ENCODE measurements at regions not wholly inside any gene's neighbourhood (a gene's known extent, or its start where the extent isn't known, plus 50 kb on each side); places are given as distances from the start of the nearest gene placed in this dataset.
"Not testable (repeated sequence)": the region's sequence is repeated elsewhere in the genome, so short reads cannot be mapped to it uniquely, and the experiment has no call there.

DNA sequence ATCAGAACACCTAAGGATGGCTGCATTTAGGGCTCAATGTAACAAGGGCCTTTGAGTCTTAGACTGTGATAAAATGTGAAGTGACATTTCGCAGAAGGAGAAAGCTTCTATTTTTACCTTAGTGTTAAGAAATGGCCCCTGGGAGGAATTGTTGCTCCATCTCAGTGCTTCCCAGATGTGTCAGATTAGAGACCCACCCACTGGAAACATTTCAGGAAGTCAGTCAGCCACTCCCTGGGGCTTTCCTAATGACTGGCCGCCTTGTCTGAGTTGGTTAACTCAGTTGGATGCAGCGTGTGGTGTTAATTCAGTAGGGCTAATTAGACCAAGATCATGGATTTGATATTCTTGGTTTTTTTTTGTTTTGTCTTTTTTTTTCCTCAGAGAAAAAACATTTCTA, 355.9 kb downstream of the PIK3C3 start:
- DNase-seq = no peak
- peaks cover 5% of the 10 kb centered on the region for H3K9me3 ChIP-seq (ENCODE audit: control insufficient read depth, low read length)
- H3K27me3 ChIP-seq (ENCODE audit: control insufficient read depth in 1 of 2, insufficient read depth in 2 of 2, low read length in 1 of 2) = no peaks in the 10 kb centered on the region
- no peak overlapping the region for H3K27ac ChIP-seq (ENCODE audit: low read depth in 1 of 2, low read length in 2 of 2)
- no peak overlapping the region for H3K4me3 ChIP-seq (ENCODE audit: low read length in 2 of 2)
- H3K36me3 ChIP-seq (ENCODE audit: control insufficient read depth in 1 of 2, insufficient read depth in 2 of 2, low read length in 1 of 2) = no peaks in the 10 kb centered on the region
- intact Hi-C loops (cut with DNase I) = no loop called here
- H3K4me1 ChIP-seq (ENCODE audit: control insufficient read depth in 1 of 2, insufficient read depth in 2 of 2, low read length in 2 of 2) = no peaks in the 10 kb centered on the region
- WGBS, 2 donors = 56 to 61% methylated on average over 3 of the region's 3 CpGs
- ATAC-seq (ENCODE audit: low FRiP score) = no peak

DNA sequence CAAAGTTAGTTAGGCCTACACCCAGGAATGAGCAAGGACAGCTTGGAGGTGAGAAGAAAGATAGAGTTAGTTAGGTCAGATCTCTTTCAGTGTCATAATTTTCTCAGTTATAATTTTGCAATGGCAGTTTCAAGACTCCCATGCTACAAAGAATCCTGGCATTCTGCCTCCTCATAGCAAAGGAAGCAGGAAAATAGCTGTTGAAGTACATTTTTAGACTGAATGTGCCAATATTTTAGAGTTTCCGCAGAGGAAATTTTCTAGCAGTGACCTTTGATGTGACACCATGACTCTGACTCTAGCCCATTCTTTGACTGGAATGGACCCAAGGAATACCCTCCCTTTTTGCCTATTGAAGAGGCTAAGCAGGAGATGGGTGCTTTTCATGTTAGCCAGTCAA, 371.7 kb downstream of the PIK3C3 start:
- 5 to 17% methylated on average over 1 of the region's 1 CpG for WGBS, 2 donors
- H3K9me3 ChIP-seq (ENCODE audit: control insufficient read depth, low read length) = peaks cover 4% of the 10 kb centered on the region
- no peaks in the 10 kb centered on the region for H3K36me3 ChIP-seq (ENCODE audit: control insufficient read depth in 1 of 2, insufficient read depth in 2 of 2, low read length in 1 of 2)
- intact Hi-C loops (cut with DNase I) = no loop called here
- ATAC-seq (ENCODE audit: low FRiP score) = no peak
- H3K27me3 ChIP-seq (ENCODE audit: control insufficient read depth in 1 of 2, insufficient read depth in 2 of 2, low read length in 1 of 2) = no peaks in the 10 kb centered on the region
- no peak overlapping the region for H3K27ac ChIP-seq (ENCODE audit: low read depth in 1 of 2, low read length in 2 of 2)
- no peak overlapping the region for H3K4me3 ChIP-seq (ENCODE audit: low read length in 2 of 2)
- DNase-seq = no peak
- no peaks in the 10 kb centered on the region for H3K4me1 ChIP-seq (ENCODE audit: control insufficient read depth in 1 of 2, insufficient read depth in 2 of 2, low read length in 2 of 2)

- Histone ChIP-seq H3K27ac (ENCODE audit: low read depth in 1 of 2, low read length in 2 of 2) (no peak overlapping the region), H3K36me3 (ENCODE audit: control insufficient read depth in 1 of 2, insufficient read depth in 2 of 2, low read length in 1 of 2) (no peaks in the 10 kb centered on the region), H3K9me3 (ENCODE audit: control insufficient read depth, low read length) (peaks cover 4% of the 10 kb centered on the region), H3K4me3 (ENCODE audit: low read length in 2 of 2) (no peak overlapping the region), H3K4me1 (ENCODE audit: control insufficient read depth in 1 of 2, insufficient read depth in 2 of 2, low read length in 2 of 2) (no peaks in the 10 kb centered on the region), H3K27me3 (ENCODE audit: control insufficient read depth in 1 of 2, insufficient read depth in 2 of 2, low read length in 1 of 2) (no peaks in the 10 kb centered on the region)
- intact Hi-C loops (cut with DNase I) = no loop called here
- 45 to 57% methylated on average over 1 of the region's 1 CpG for WGBS, 2 donors
- no peak for DNase-seq
- no peak for ATAC-seq (ENCODE audit: low FRiP score)
Measured at GRCh38 chr18:42328931-42329330, 373.9 kb downstream of the PIK3C3 start.

GRCh38 chr18:42330296-42330695, 375.3 kb downstream of the PIK3C3 start:
- Histone ChIP-seq H3K27me3 (ENCODE audit: control insufficient read depth in 1 of 2, insufficient read depth in 2 of 2, low read length in 1 of 2) (no peaks in the 10 kb centered on the region), H3K36me3 (ENCODE audit: control insufficient read depth in 1 of 2, insufficient read depth in 2 of 2, low read length in 1 of 2) (no peaks in the 10 kb centered on the region), H3K27ac (ENCODE audit: low read depth in 1 of 2, low read length in 2 of 2) (no peak overlapping the region), H3K9me3 (ENCODE audit: control insufficient read depth, low read length) (peaks cover 6% of the 10 kb centered on the region), H3K4me1 (ENCODE audit: control insufficient read depth in 1 of 2, insufficient read depth in 2 of 2, low read length in 2 of 2) (no peaks in the 10 kb centered on the region), H3K4me3 (ENCODE audit: low read length in 2 of 2) (no peak overlapping the region)
- intact Hi-C loops (cut with DNase I) = no loop called here
- DNase-seq (no peak), ATAC-seq (ENCODE audit: low FRiP score) (no peak)
- WGBS, 2 donors = 35 to 42% methylated on average over 3 of the region's 3 CpGs

GRCh38 chr18:42333558-42333957, 378.5 kb downstream of the PIK3C3 start:
- Histone ChIP-seq H3K4me3 (ENCODE audit: low read length in 2 of 2) (no peak overlapping the region), H3K9me3 (ENCODE audit: control insufficient read depth, low read length) (peaks cover 8% of the 10 kb centered on the region), H3K27ac (ENCODE audit: low read depth in 1 of 2, low read length in 2 of 2) (no peak overlapping the region), H3K4me1 (ENCODE audit: control insufficient read depth in 1 of 2, insufficient read depth in 2 of 2, low read length in 2 of 2) (no peaks in the 10 kb centered on the region), H3K36me3 (ENCODE audit: control insufficient read depth in 1 of 2, insufficient read depth in 2 of 2, low read length in 1 of 2) (no peaks in the 10 kb centered on the region), H3K27me3 (ENCODE audit: control insufficient read depth in 1 of 2, insufficient read depth in 2 of 2, low read length in 1 of 2) (no peaks in the 10 kb centered on the region)
- ATAC-seq (ENCODE audit: low FRiP score) = no peak
- WGBS, 2 donors = 73 to 77% methylated on average over 3 of the region's 3 CpGs
- no peak for DNase-seq
- intact Hi-C loops (cut with DNase I) = no loop called here

DNA sequence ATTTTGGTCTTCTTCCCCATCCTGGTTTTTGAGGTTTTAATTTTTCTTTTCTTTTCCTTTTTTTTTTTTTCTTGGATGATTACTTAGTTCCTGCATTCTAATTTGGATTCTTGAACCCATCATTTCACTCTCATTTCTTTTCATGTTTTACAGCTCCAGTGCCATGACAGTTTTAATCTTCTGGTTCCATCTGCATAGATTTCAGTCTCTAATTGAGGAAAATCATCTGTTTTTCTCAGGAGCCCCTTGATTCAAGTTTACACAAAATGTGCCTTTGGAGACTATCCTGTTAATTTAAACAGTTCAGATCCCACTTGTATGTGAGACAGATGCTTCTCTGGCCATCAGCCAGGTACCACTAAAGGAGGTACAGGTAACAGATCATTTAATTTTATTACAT, 379.9 kb downstream of the PIK3C3 start:
- intact Hi-C loops (cut with DNase I) = no loop called here
- ATAC-seq (ENCODE audit: low FRiP score) = no peak
- H3K4me3 ChIP-seq (ENCODE audit: low read length in 2 of 2) = no peak overlapping the region
- H3K27me3 ChIP-seq (ENCODE audit: control insufficient read depth in 1 of 2, insufficient read depth in 2 of 2, low read length in 1 of 2) = no peaks in the 10 kb centered on the region
- H3K36me3 ChIP-seq (ENCODE audit: control insufficient read depth in 1 of 2, insufficient read depth in 2 of 2, low read length in 1 of 2) = no peaks in the 10 kb centered on the region
- H3K4me1 ChIP-seq (ENCODE audit: control insufficient read depth in 1 of 2, insufficient read depth in 2 of 2, low read length in 2 of 2) = no peaks in the 10 kb centered on the region
- peaks cover 8% of the 10 kb centered on the region for H3K9me3 ChIP-seq (ENCODE audit: control insufficient read depth, low read length)
- H3K27ac ChIP-seq (ENCODE audit: low read depth in 1 of 2, low read length in 2 of 2) = no peak overlapping the region
- DNase-seq = no peak

DNA sequence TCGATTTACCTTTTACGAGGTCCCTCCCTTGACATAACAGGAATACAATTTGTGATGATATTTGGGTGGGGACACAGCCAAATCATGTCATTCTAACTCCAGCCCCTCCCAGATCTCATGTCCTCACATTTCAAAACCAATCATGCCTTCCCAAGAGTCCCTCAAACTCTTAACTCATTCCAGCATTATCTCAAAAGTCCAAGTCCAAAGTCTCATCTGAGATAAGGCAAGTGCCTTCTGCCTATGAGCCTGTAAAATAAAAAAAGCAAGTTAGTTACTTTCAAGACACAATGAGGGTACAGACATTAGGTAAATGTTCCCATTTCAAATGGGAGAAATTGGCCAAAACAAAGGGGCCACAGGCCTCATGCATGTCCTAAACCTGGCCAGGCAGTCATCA, 381.1 kb downstream of the PIK3C3 start:
- 45 to 67% methylated on average over 2 of the region's 2 CpGs for WGBS, 2 donors
- intact Hi-C loops (cut with DNase I) = no loop called here
- no peak for ATAC-seq (ENCODE audit: low FRiP score)

GRCh38 chr18:42337337-42337736, 382.3 kb downstream of the PIK3C3 start:
- H3K4me3 ChIP-seq (ENCODE audit: low read length in 2 of 2); ATAC-seq (ENCODE audit: low FRiP score); intact Hi-C loops (cut with DNase I); H3K4me1 ChIP-seq (ENCODE audit: control insufficient read depth in 1 of 2, insufficient read depth in 2 of 2, low read length in 2 of 2); H3K27ac ChIP-seq (ENCODE audit: low read depth in 1 of 2, low read length in 2 of 2); H3K27me3 ChIP-seq (ENCODE audit: control insufficient read depth in 1 of 2, insufficient read depth in 2 of 2, low read length in 1 of 2); H3K9me3 ChIP-seq (ENCODE audit: control insufficient read depth, low read length); H3K36me3 ChIP-seq (ENCODE audit: control insufficient read depth in 1 of 2, insufficient read depth in 2 of 2, low read length in 1 of 2); DNase-seq: not testable (repeated sequence)
- 92 to 98% methylated on average over 2 of the region's 2 CpGs for WGBS, 2 donors

More for the DNA sequence above, 381.1 kb downstream of the PIK3C3 start:
- Histone ChIP-seq H3K27me3 (ENCODE audit: control insufficient read depth in 1 of 2, insufficient read depth in 2 of 2, low read length in 1 of 2) (no peaks in the 10 kb centered on the region), H3K9me3 (ENCODE audit: control insufficient read depth, low read length) (peaks cover 8% of the 10 kb centered on the region), H3K4me3 (ENCODE audit: low read length in 2 of 2) (no peak overlapping the region), H3K27ac (ENCODE audit: low read depth in 1 of 2, low read length in 2 of 2) (no peak overlapping the region), H3K4me1 (ENCODE audit: control insufficient read depth in 1 of 2, insufficient read depth in 2 of 2, low read length in 2 of 2) (no peaks in the 10 kb centered on the region), H3K36me3 (ENCODE audit: control insufficient read depth in 1 of 2, insufficient read depth in 2 of 2, low read length in 1 of 2) (no peaks in the 10 kb centered on the region)
- no peak for DNase-seq

DNA sequence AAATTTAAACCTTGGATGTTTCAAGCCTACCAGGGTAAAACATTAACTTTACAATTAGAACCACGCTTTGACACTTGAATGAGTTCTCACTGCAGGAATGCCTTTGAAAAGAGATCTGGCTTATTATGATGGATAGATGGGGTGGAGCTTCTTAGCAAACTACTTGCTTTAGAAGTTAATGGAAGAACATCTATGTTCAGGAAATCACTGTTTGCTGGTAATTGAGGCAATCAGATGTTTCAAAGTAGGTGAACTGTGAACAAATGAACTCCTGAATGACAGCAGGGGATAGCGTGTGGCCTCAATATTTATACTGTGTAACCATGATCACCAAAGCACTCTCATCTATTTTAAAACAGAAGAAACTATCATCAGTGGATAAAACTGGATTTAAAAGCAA, 383.6 kb downstream of the PIK3C3 start:
- H3K27ac ChIP-seq (ENCODE audit: low read depth in 1 of 2, low read length in 2 of 2) = no peak overlapping the region
- 33 to 39% methylated on average over 2 of the region's 2 CpGs for WGBS, 2 donors
- no peak for DNase-seq
- ATAC-seq (ENCODE audit: low FRiP score) = no peak
- intact Hi-C loops (cut with DNase I) = no loop called here
- no peaks in the 10 kb centered on the region for H3K27me3 ChIP-seq (ENCODE audit: control insufficient read depth in 1 of 2, insufficient read depth in 2 of 2, low read length in 1 of 2)
- H3K9me3 ChIP-seq (ENCODE audit: control insufficient read depth, low read length) = peaks cover 6% of the 10 kb centered on the region
- H3K4me1 ChIP-seq (ENCODE audit: control insufficient read depth in 1 of 2, insufficient read depth in 2 of 2, low read length in 2 of 2) = no peaks in the 10 kb centered on the region
- H3K4me3 ChIP-seq (ENCODE audit: low read length in 2 of 2) = no peak overlapping the region
- H3K36me3 ChIP-seq (ENCODE audit: control insufficient read depth in 1 of 2, insufficient read depth in 2 of 2, low read length in 1 of 2) = no peaks in the 10 kb centered on the region

All from aorta (tissue), 5 donors.